ENCODE measurements at regions not wholly inside any gene's neighbourhood (a gene's known extent, or its start where the extent isn't known, plus 50 kb on each side); places are given as distances from the start of the nearest gene placed in this dataset.

DNA sequence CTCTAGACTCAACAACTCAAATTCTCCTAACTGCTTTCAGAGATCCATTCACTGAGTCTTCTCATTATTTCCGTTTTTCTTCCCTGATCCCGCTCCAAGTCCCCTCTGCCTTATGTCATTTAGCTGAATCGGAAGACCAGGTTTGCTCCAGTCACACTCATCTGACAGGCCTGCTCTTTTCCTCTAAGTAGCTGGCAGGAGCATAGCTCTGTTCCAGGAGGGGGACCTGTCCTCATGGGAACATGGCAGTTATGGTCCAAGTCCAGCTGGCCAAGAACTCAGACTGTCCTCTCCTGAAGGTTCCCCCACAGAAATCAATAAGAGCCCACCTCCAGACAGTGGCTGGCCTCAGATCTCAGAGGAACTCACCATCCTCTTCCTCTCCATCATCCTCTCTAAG, 130.9 kb upstream of the SERP2 start:
- DNase-seq (ENCODE audit: low read depth, low spot score): no peak

DNA sequence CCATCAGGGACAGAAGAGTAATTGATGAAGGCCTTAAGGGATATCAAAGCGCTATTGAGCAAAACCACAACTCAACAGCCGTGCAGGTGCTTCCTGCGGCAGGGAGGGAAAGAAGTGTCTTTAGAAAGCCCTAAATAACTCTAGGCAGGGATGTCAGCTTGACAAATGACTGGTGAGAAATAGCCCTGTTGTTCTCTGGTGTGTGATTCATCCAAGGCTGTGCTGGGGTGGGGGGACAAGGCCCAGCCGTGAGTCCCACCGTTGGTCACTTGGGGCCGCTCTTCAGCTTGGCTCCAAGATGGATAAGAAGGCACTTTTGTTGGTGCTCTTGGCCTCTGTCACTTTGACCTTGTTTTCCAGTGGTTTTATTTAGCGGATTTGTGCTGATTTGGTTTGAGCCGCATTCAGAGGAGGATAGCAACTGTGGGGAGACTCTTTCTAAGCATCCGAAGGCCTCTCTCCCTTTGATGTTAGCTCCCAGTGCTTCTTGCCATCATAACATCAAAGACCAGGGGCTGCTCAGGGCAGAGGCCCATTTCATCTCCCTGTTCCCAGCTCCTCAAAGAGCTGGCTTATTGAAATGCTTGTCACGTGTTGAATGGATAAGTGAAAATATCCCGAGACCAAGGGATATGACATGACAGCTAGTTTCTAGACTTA, 130.3 kb upstream of the SERP2 start:
- DNase-seq (ENCODE audit: low read depth, low spot score): no peak

DNA sequence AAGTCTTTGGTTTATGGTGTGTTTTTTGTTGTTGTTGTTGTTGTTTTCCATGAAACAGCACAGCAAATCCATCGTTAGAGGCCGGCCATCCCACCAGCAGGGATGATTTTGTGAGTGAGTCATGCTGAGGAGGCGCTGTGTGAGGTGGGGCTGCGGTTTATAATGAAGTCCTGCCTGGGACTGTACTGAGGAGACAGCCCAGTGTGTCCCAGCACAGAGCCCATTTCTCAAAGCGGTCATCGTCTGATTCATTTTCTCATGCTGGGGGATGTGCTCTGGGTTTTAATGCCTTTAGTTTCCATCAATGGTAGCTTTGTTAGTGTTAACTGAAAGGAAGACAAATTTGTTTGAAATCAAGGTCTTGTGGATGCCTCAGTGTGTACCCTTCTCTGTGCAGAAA, 129.3 kb upstream of the SERP2 start:
- no peak for DNase-seq (ENCODE audit: low read depth, low spot score)

DNA sequence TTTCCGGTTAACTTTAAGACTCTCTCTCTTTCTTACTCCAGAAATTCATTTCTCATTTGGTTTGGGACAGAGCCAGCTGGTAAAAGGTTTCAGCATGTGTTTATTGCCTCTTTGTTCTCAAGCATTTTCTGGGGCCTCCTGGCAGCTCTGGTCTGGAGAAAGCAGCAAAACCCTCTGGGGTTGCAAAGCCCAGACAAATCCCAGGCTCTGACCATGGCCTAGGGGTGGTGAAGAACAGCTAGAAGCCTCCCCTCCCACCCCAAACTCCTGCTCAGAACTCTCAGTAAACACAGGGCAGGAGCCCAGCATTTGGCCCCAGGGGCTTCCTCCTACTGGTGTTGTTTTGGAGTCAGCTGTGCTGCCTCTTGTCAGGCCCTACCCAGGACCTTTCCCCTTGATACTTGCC, 124.2 kb upstream of the SERP2 start:
- DNase-seq (ENCODE audit: low read depth, low spot score): no peak

DNA sequence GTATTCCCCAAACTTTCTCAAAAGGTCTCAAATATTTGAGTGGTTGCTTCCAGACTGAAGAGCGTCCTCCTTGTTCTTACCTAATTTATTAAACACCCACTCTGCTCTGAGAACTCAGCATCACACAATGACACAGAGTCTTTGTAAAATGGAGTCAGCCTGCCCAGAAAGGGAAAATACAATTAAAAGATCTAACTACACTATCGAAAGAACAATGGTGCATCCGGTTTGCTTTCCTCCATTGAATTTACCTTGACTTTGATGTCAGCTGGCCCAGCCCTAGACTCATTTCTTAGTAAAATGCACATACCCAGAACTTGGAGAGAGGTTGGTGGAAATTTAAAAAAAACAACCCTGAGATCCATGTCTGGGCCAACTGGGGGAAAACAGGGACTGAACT, 120.7 kb upstream of the SERP2 start:
- DNase-seq (ENCODE audit: low read depth, low spot score): no peak

DNA sequence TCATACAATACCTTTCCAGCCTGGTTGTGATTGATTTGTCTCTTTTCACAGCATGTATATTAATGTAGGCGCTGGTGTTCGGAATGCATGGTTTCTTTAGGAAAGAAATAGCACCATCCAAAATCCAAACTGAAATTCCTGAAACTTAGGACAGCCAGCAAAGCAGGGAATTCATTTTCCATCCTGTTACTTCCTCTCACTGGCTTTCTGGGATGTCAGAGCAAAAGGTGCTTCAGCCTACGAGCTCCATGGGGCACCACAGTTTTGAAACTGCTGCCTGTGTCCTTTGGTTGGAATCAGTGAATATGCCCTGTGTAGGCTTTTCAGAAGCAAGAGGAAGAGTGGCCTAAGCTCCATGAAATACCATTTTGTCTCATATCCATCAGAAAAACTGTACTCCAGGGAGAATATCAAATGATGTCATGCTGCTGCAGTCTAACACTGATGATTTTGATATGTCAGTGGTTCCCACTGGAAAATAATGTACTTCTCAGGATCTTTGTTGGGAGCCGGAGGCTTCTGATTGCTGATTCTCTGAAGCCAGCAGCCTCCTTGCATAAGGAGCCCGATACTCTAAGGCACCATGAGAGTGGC, 117.8 kb upstream of the SERP2 start:
- no peak for DNase-seq (ENCODE audit: low read depth, low spot score)

DNA sequence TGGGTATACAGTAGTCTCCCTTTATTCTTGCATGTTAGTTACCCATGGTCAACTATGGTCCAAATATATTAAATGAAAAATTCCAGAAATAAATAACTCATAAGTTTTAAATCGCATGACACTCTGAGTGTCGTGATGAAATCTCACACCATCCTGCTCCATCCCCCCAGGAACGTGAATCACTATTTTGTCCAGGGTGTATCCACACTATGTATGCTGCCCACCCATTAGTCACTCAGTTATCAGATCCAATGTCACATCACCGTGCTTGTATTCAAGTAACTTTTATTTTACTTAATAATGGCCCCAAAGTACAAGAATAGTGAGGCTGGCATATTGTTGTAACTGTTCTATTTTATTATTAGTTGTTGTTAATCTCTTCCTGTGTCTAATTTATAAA, 115.8 kb upstream of the SERP2 start:
- DNase-seq (ENCODE audit: low read depth, low spot score): no peak

DNA sequence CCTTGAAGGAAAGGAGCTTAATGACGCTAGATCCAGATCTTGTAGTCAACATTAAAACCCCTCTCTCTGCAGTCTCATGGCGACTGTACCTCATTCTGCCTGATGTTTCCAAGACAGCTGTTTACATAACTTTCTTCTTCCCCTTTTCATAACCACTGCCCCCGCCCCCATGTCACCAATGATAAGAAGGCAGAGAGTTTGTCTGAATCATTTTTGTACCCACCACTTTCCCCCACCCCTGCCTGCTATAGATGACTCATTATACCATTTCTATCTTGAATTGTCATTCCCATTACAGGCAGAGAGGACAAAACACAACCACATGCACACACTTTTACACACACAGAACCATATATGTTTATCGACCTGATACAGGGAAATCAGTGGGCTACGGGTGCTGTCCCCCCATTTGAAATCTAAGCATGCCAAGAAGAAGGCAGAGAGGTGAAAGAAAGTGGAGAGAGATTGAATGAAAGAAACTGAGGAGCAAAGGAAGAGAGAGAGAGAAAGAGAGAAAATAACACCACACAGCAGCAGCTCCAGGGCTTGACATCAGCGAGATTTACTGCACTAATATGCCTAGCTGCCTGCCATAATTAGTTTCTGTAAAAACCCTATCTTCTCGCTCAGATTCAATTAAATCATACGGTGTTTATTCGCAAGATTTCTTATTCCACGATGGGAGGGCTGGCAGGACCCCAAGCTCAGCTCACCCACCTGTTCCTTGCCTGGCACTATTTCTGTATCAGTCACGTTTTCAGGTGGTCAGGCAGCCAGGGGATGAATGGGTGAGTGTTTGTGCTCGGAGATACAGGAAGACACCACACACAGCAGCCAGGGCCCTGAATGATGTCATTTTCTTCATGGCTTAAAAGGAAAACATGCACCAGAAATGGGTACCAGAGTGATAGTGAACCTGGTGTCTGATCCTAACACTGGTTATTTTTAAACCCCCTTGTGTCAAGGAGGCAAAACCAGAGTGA, 114.3 kb upstream of the SERP2 start:
- DNase-seq (ENCODE audit: low read depth, low spot score): peak; percentile 78

DNA sequence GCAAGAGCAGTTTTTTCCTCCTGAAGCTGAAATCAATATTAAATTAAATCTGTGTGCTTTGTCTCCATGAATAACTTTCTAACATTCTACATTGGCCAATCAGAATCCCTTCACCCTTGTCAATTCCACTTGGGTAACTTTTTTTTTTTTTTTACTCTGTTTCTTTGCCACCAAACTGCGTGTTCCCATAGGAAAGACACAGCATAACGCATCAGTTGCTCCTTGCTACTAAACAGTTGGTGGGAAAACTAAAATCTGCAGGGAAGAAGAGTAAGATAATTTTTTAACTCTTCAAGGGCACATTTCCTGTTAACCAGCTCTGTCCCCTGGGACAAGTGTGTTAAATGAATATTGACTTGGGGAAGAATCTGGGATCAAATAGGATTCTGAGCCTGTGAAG, 113.3 kb upstream of the SERP2 start:
- DNase-seq (ENCODE audit: low read depth, low spot score): no peak

DNA sequence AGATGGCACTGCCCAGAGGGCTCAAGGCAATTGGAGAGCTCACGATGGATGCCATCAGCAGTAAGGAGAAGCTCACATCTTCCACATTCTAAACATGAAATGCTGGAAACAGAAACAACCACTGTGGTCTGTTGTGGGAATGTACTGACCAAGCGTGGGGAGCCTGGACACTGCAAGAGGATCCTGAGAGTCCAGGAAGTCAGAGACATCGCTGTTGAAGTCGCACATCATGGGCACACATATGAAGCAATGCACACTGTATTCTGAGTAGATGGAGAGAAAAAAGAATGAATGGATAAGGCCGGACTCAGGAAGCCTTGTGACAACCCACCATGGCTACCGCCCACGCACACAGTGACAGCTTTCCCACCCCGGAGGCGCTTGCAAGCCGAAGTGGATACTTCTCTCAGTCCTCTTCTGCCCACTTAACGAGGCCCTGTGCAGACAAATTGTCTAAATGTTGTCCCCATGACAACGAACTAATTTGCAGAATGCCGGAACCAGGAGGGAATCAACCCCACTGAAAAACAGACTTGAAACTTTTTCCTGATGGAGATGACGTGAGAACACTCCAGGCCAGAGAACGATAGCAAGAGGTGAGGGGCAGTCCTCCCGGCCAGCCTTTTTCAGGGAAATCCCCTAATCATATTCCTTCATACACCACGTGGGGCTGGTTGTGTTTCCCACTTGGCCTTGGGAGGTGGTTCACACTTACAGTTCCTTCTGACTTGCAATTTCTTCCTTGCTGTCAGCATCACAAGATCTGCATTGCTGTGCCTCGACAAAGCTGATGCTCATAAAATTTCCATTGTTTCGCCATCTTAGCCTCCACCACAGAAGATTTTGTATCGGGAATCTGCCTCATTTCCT, 109.6 kb upstream of the SERP2 start:
- no peak for DNase-seq (ENCODE audit: low read depth, low spot score)

DNA sequence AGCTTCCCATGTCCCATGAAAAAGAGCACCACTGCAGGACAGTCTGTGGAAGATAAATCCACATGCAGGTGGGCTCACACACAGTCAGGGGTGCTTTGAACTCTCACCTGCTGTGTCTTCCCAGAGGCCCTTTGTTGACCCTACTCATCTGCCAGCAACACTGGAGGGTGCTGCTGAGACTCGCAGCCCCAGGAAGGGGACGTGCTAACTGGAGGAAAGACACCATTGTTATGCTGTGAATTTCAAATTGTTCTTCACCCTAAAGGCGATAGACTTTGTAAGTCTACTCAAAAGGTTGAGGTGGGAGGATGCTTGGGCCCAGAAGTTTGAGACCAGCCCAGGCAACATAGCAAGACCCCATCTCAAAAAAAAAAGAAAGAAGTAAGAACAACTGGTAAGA, 107.3 kb upstream of the SERP2 start:
- DNase-seq (ENCODE audit: low read depth, low spot score): no peak

DNA sequence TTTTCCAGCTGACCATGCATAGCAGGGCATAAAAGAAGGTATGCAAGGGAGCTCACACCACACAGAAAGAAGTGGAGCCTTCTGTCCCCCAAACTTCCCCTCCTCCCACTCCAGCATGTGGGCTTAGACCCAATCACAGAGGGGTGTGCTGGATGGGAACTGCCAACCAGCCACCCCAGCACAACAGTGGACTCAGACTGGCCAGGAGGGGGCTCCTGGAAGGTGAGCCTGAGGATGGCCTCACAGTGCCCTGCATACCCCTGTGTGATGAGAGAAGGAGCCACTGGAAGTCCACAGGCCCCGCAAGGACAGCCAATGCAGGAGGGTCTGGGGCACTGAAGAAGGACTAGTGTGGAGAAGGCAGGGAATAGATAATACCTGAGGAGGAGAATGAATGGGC, 106.9 kb upstream of the SERP2 start:
- no peak for DNase-seq (ENCODE audit: low read depth, low spot score)

DNA sequence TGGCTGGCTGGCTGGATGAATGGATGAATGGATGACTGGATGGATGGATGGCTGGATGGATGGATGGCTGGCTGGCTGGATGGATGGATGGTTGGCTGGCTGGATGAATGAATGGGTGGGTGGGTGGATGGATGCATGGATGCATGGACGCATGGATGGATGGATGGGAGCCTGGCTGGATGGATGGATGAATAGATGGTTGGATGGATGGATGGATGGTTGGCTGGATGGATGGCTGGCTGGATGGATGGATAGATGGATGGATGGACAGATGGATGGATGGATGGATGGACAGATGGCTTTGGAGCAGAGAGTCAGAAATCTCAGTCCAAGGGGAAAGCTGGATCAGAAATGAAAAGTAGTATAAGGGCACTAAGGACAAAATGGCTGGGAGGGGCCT, 106.4 kb upstream of the SERP2 start:
- no peak for DNase-seq (ENCODE audit: low read depth, low spot score)

DNA sequence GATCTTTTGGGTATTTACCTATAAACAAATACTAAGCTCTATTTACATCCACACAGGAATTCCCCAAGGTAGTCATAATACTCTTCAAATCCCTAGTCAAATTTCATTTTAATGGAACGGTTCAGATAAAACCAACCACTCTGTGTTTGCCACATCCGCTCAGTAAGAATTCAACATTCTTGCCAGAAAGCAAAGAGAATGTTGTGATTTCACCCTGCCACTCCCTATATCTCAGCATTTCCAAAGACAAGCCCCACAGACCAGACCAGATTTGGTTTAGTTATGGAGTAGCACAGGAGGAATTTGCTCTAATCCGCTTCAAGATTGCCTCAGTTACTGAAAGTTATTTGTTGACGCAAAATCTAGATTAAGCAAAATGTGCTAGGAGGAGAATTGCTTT, 105.6 kb upstream of the SERP2 start:
- no peak for DNase-seq (ENCODE audit: low read depth, low spot score)

DNA sequence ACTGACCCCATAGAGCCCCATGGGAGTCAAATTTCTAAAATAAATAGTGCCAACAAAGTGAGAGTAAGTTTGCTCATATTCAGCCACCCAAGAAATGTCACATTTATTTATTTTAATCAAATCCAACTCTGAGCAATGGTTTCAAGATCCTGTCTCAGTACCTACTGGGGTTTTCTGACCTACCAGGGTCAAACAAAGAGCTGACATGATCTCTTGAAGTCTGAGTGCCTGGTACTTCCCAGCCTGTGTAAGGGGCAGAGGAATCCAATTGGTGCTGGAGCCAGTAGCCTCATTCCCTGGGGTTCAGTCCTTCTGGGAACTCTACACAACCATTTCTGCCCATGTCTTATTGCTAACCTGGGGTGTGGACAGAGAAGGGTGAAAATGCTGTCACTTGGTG, 104.6 kb upstream of the SERP2 start:
- no peak for DNase-seq (ENCODE audit: low read depth, low spot score)

DNA sequence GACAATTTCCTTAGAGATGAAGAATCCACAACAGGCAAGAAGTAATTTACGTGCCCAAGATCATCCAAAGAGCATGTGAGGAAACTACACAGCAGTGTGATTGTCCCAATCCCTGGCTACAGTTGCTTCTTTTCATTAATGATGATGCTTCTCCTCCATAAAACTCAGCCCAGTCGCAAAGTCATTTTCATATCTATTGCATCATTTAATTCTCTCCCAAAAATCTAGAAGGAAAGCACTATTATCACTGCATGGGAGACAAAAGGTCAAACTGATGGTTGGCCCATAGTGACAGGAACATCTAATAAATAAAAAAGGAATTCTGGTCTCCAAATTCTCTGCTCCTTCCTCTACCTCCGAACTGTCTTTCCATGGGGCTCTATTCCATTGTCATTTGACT, 103.5 kb upstream of the SERP2 start:
- no peak for DNase-seq (ENCODE audit: low read depth, low spot score)

DNA sequence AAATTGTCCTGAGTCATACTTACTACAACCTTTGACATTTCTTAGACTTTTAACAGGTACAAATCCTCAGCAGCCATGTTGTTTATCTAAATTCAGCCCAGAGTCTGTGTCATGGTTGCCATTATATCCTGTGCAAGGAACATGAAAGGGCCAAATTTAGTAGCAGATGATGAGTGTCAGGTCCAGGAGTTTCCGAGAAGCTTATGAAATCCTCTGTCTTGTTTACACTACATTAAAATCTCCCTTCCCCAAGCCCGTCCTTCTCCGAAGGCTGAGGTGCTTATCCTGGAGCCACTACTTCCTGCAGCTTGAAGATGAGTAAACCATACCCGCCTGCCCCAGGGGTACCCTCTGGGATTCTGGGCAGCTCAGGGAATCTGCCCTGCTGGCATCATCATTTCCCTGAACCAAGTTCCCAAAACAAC, 102.6 kb upstream of the SERP2 start:
- no peak for DNase-seq (ENCODE audit: low read depth, low spot score)

DNA sequence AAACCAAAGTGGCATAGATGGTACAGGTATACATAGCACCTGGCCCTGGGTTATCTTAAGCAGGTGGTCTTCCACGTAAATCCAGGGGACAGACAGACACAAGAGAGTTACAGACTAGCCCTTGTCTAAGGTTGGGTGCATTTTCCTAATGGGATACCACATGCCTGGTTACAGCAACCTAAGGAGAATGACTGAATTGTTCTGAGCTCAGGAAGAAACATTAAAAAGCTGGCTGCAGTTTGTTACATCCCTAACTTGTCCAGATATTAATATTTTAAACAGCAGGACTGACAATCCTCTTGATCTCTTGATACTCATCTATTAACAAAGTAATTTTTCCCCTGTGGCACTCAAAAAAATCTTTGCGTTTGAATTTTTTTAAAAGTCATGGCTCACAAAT, 102.2 kb upstream of the SERP2 start:
- DNase-seq (ENCODE audit: low read depth, low spot score): no peak

DNA sequence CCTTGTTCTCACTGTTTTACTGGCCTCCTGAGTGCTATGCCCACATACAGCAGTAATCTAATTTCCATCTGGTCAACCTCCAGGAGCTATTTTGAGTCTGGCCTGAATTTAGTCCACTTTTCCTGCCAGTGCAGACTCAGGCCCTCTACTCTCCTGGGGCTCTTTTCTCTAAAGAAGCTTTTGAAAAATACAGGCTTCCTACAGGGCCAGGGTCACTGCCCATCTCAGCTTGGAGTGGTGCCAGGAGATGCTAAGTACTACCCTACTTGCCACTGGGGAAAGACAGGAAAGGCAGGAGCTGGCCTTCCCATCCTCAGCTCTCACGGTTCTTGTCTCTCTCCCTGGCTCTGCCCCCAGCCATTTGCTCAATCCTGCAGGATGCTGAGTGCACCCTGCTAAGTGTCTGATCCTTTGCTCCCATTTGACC, 101.7 kb upstream of the SERP2 start:
- no peak for DNase-seq (ENCODE audit: low read depth, low spot score)

DNA sequence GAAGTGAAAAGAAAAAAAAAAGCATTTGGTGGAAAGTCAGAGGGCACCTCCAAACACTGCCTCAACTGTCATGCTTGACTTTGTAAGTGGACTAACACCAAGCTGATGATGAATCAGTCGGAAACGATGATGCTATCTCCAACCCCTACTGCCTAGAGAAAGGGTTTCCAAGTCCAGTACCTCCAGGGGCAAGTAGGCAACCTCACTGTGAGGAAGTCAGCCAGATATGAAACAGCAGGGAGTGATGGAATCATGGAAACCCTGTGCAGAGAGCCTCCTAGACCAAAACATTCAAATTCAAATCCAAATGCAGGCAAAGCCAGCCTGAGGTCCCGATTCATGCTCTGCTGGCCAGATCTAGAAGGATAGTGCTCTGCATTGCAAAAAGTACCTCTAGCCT, 100.9 kb upstream of the SERP2 start:
- no peak for DNase-seq (ENCODE audit: low read depth, low spot score)

DNA sequence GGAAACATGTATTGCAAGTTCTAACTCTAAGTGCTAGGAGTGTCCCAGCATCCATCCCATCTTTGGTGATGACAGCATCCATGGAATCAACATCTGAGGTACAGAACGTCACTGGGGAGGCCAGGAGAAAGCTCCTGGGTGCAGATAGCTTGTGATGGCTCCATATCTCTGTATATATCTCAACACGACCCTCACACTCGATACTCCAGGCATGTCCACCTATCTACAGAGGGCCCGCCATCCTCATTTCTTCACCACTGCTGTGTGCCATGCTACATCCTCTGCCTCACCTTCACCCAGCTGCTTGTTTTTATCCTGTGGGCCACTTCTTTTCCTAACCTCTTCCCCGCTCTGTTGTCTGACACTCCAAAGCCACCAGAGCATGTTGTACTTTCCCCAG, 100.4 kb upstream of the SERP2 start:
- DNase-seq (ENCODE audit: low read depth, low spot score): no peak
